ENCODE measurements at regions not wholly inside any gene's neighbourhood (a gene's known extent, or its start where the extent isn't known, plus 50 kb on each side); places are given as distances from the start of the nearest gene placed in this dataset.

GRCh38 chr1:56284928-56285327 is 294.4 kb downstream of the PLPP3 start:
- no peak for TF ChIP-seq CTCF (CRISPR knock-in tag; IDR thresholded peaks at IDR 0.05)
- no peak for TF ChIP-seq USF2 (IDR thresholded peaks at IDR 0.05; ENCODE audit: low read depth, low read length)
- TF ChIP-seq USF2 (CRISPR knock-in tag; IDR thresholded peaks at IDR 0.05; ENCODE audit: borderline replicate concordance), result no peak
- no peak for TF ChIP-seq POLR2A (IDR thresholded peaks at IDR 0.05; ENCODE audit: insufficient read depth in 1 of 2, low read depth in 2 of 2, low read length in 2 of 2)
- no peak for TF ChIP-seq ESRRA (CRISPR knock-in tag; IDR thresholded peaks at IDR 0.05; ENCODE audit: low read depth)
- TF ChIP-seq RFX5 (IDR thresholded peaks at IDR 0.05; ENCODE audit: low read depth, low read length), result no peak
- no peak for TF ChIP-seq ARNT (IDR thresholded peaks at IDR 0.05)
- TF ChIP-seq ERF (CRISPR knock-in tag; IDR thresholded peaks at IDR 0.05), result peak; percentile 14; the same call in 1 of the 2 replicates
- peak; percentile 63; the same call in 1 of the 2 replicates for TF ChIP-seq MIXL1 (CRISPR knock-in tag; IDR thresholded peaks at IDR 0.05)
- TF ChIP-seq MAZ (IDR thresholded peaks at IDR 0.05; ENCODE audit: borderline replicate concordance, low read depth, low read length), result no peak
- no peak for TF ChIP-seq MAZ (CRISPR knock-in tag; IDR thresholded peaks at IDR 0.05; ENCODE audit: low read depth)
